ENCODE measurements at regions not wholly inside any gene's neighbourhood (a gene's known extent, or its start where the extent isn't known, plus 50 kb on each side); places are given as distances from the start of the nearest gene placed in this dataset.

GRCh38 chr4:111641813-111642579 is 503.3 kb upstream of the FAM241A start:
- Histone ChIP-seq H3K36me3 (ENCODE audit: control insufficient read depth, insufficient read depth, low read length) (no peaks in the 10 kb centered on the region), H3K4me1 (ENCODE audit: control insufficient read depth, insufficient read depth, low read length) (no peaks in the 10 kb centered on the region), H3K27ac (ENCODE audit: low read depth, low read length) (no peak overlapping the region), H3K4me3 (ENCODE audit: low read depth, low read length) (no peak overlapping the region), H3K27me3 (ENCODE audit: control insufficient read depth, insufficient read depth, low read length) (no peaks in the 10 kb centered on the region), H3K9me3 (ENCODE audit: control insufficient read depth, insufficient read depth, low read length) (no peaks in the 10 kb centered on the region)
- WGBS (ENCODE audit: insufficient coverage): 57% methylated on average over 3 of the region's 9 CpGs
- DNase-seq (ENCODE audit: low read depth in 4 of 6, low spot score in 6 of 6): peak; percentile 40 to 96 (median 72)

GRCh38 chr4:111648056-111648455 is 497.2 kb upstream of the FAM241A start:
- H3K9me3 ChIP-seq (ENCODE audit: control insufficient read depth, insufficient read depth, low read length): no peaks in the 10 kb centered on the region
- H3K36me3 ChIP-seq (ENCODE audit: control insufficient read depth, insufficient read depth, low read length): no peaks in the 10 kb centered on the region
- no CpG with 5 or more reads among the region's 5 CpGs for WGBS (ENCODE audit: insufficient coverage)
- no peaks in the 10 kb centered on the region for H3K4me1 ChIP-seq (ENCODE audit: control insufficient read depth, insufficient read depth, low read length)
- H3K27ac ChIP-seq (ENCODE audit: low read depth, low read length): no peak overlapping the region
- no peak overlapping the region for H3K4me3 ChIP-seq (ENCODE audit: low read depth, low read length)
- DNase-seq (ENCODE audit: low read depth in 4 of 6, low spot score in 6 of 6): no peak
- H3K27me3 ChIP-seq (ENCODE audit: control insufficient read depth, insufficient read depth, low read length): no peaks in the 10 kb centered on the region

- no CpG with 5 or more reads among the region's 3 CpGs for WGBS (ENCODE audit: insufficient coverage)
- Histone ChIP-seq H3K27me3 (ENCODE audit: control insufficient read depth, insufficient read depth, low read length) (no peaks in the 10 kb centered on the region), H3K36me3 (ENCODE audit: control insufficient read depth, insufficient read depth, low read length) (no peaks in the 10 kb centered on the region), H3K4me3 (ENCODE audit: low read depth, low read length) (no peak overlapping the region), H3K27ac (ENCODE audit: low read depth, low read length) (no peak overlapping the region), H3K9me3 (ENCODE audit: control insufficient read depth, insufficient read depth, low read length) (no peaks in the 10 kb centered on the region), H3K4me1 (ENCODE audit: control insufficient read depth, insufficient read depth, low read length) (no peaks in the 10 kb centered on the region)
- no peak for DNase-seq (ENCODE audit: low read depth in 4 of 6, low spot score in 6 of 6)
Measured at GRCh38 chr4:111649308-111649707, 495.9 kb upstream of the FAM241A start.

GRCh38 chr4:111650146-111650545 is 495.1 kb upstream of the FAM241A start:
- Histone ChIP-seq H3K27ac (ENCODE audit: low read depth, low read length) (no peak overlapping the region), H3K27me3 (ENCODE audit: control insufficient read depth, insufficient read depth, low read length) (no peaks in the 10 kb centered on the region), H3K4me3 (ENCODE audit: low read depth, low read length) (no peak overlapping the region), H3K9me3 (ENCODE audit: control insufficient read depth, insufficient read depth, low read length) (no peaks in the 10 kb centered on the region), H3K4me1 (ENCODE audit: control insufficient read depth, insufficient read depth, low read length) (no peaks in the 10 kb centered on the region), H3K36me3 (ENCODE audit: control insufficient read depth, insufficient read depth, low read length) (no peaks in the 10 kb centered on the region)
- DNase-seq (ENCODE audit: low read depth in 4 of 6, low spot score in 6 of 6): no peak
- WGBS (ENCODE audit: insufficient coverage): 43% methylated on average over 2 of the region's 3 CpGs

- H3K27me3 ChIP-seq (ENCODE audit: control insufficient read depth, insufficient read depth, low read length): no peaks in the 10 kb centered on the region
- no peak overlapping the region for H3K4me3 ChIP-seq (ENCODE audit: low read depth, low read length)
- no peaks in the 10 kb centered on the region for H3K4me1 ChIP-seq (ENCODE audit: control insufficient read depth, insufficient read depth, low read length)
- no peak overlapping the region for H3K27ac ChIP-seq (ENCODE audit: low read depth, low read length)
- DNase-seq (ENCODE audit: low read depth in 4 of 6, low spot score in 6 of 6): peak in 2 of 6 donors; percentile 11 to 91
- 91% methylated on average over 1 of the region's 1 CpG for WGBS (ENCODE audit: insufficient coverage)
- H3K36me3 ChIP-seq (ENCODE audit: control insufficient read depth, insufficient read depth, low read length): no peaks in the 10 kb centered on the region
- H3K9me3 ChIP-seq (ENCODE audit: control insufficient read depth, insufficient read depth, low read length): no peaks in the 10 kb centered on the region
Measured at GRCh38 chr4:111650674-111651086, 494.6 kb upstream of the FAM241A start.

- WGBS (ENCODE audit: insufficient coverage): 66% methylated on average over 5 of the region's 5 CpGs
- H3K27ac ChIP-seq (ENCODE audit: low read depth, low read length): no peak overlapping the region
- no peaks in the 10 kb centered on the region for H3K36me3 ChIP-seq (ENCODE audit: control insufficient read depth, insufficient read depth, low read length)
- H3K4me3 ChIP-seq (ENCODE audit: low read depth, low read length): no peak overlapping the region
- no peaks in the 10 kb centered on the region for H3K9me3 ChIP-seq (ENCODE audit: control insufficient read depth, insufficient read depth, low read length)
- no peaks in the 10 kb centered on the region for H3K4me1 ChIP-seq (ENCODE audit: control insufficient read depth, insufficient read depth, low read length)
- no peaks in the 10 kb centered on the region for H3K27me3 ChIP-seq (ENCODE audit: control insufficient read depth, insufficient read depth, low read length)
- DNase-seq (ENCODE audit: low read depth in 4 of 6, low spot score in 6 of 6): no peak
Measured at GRCh38 chr4:111652236-111652635, 493.0 kb upstream of the FAM241A start.

- H3K9me3 ChIP-seq (ENCODE audit: control insufficient read depth, insufficient read depth, low read length): no peaks in the 10 kb centered on the region
- H3K27ac ChIP-seq (ENCODE audit: low read depth, low read length): no peak overlapping the region
- no peaks in the 10 kb centered on the region for H3K36me3 ChIP-seq (ENCODE audit: control insufficient read depth, insufficient read depth, low read length)
- no peaks in the 10 kb centered on the region for H3K4me1 ChIP-seq (ENCODE audit: control insufficient read depth, insufficient read depth, low read length)
- no peak for DNase-seq (ENCODE audit: low read depth in 4 of 6, low spot score in 6 of 6)
- no peaks in the 10 kb centered on the region for H3K27me3 ChIP-seq (ENCODE audit: control insufficient read depth, insufficient read depth, low read length)
- H3K4me3 ChIP-seq (ENCODE audit: low read depth, low read length): no peak overlapping the region
- no CpG with 5 or more reads among the region's 2 CpGs for WGBS (ENCODE audit: insufficient coverage)
Measured at GRCh38 chr4:111652986-111653385, 492.3 kb upstream of the FAM241A start.

- no peak overlapping the region for H3K4me3 ChIP-seq (ENCODE audit: low read depth, low read length)
- no CpG with 5 or more reads among the region's 1 CpG for WGBS (ENCODE audit: insufficient coverage)
- no peak overlapping the region for H3K27ac ChIP-seq (ENCODE audit: low read depth, low read length)
- no peaks in the 10 kb centered on the region for H3K36me3 ChIP-seq (ENCODE audit: control insufficient read depth, insufficient read depth, low read length)
- no peaks in the 10 kb centered on the region for H3K4me1 ChIP-seq (ENCODE audit: control insufficient read depth, insufficient read depth, low read length)
- no peak for DNase-seq (ENCODE audit: low read depth in 4 of 6, low spot score in 6 of 6)
- no peaks in the 10 kb centered on the region for H3K9me3 ChIP-seq (ENCODE audit: control insufficient read depth, insufficient read depth, low read length)
- H3K27me3 ChIP-seq (ENCODE audit: control insufficient read depth, insufficient read depth, low read length): no peaks in the 10 kb centered on the region
Measured at GRCh38 chr4:111662496-111662895, 482.8 kb upstream of the FAM241A start.

GRCh38 chr4:111664308-111664945 is 480.8 kb upstream of the FAM241A start:
- WGBS (ENCODE audit: insufficient coverage): 20% methylated on average over 1 of the region's 1 CpG
- Histone ChIP-seq H3K27me3 (ENCODE audit: control insufficient read depth, insufficient read depth, low read length) (no peaks in the 10 kb centered on the region), H3K9me3 (ENCODE audit: control insufficient read depth, insufficient read depth, low read length) (no peaks in the 10 kb centered on the region), H3K36me3 (ENCODE audit: control insufficient read depth, insufficient read depth, low read length) (no peaks in the 10 kb centered on the region), H3K4me1 (ENCODE audit: control insufficient read depth, insufficient read depth, low read length) (no peaks in the 10 kb centered on the region), H3K27ac (ENCODE audit: low read depth, low read length) (no peak overlapping the region), H3K4me3 (ENCODE audit: low read depth, low read length) (no peak overlapping the region)
- DNase-seq (ENCODE audit: low read depth in 4 of 6, low spot score in 6 of 6): peak in 1 of 6 donors; percentile 34

- no peaks in the 10 kb centered on the region for H3K4me1 ChIP-seq (ENCODE audit: control insufficient read depth, insufficient read depth, low read length)
- H3K27me3 ChIP-seq (ENCODE audit: control insufficient read depth, insufficient read depth, low read length): no peaks in the 10 kb centered on the region
- no peak overlapping the region for H3K4me3 ChIP-seq (ENCODE audit: low read depth, low read length)
- no peaks in the 10 kb centered on the region for H3K9me3 ChIP-seq (ENCODE audit: control insufficient read depth, insufficient read depth, low read length)
- no peak overlapping the region for H3K27ac ChIP-seq (ENCODE audit: low read depth, low read length)
- no CpG with 5 or more reads among the region's 2 CpGs for WGBS (ENCODE audit: insufficient coverage)
- no peak for DNase-seq (ENCODE audit: low read depth in 4 of 6, low spot score in 6 of 6)
- H3K36me3 ChIP-seq (ENCODE audit: control insufficient read depth, insufficient read depth, low read length): no peaks in the 10 kb centered on the region
Measured at GRCh38 chr4:111666826-111667360, 478.4 kb upstream of the FAM241A start.
